Loucy (cell line): ENCODE measurements at regions not wholly inside any gene's neighbourhood (a gene's known extent, or its start where the extent isn't known, plus 50 kb on each side); places are given as distances from the start of the nearest gene placed in this dataset.

Experiments used
- H2AFZ ChIP-seq: fragments of 200-600 bp; sonication (generic); 2 replicates; pipeline ENCODE4 v1.6.0; 2016; ENCODE audit warnings: antibody characterized with exemption, mild to moderate bottlenecking, low read length, moderate library complexity
- H3F3A ChIP-seq: fragments of 200-600 bp; 2 replicates; pipeline ENCODE4 v1.6.0; 2016; ENCODE audit warnings: antibody characterized with exemption, low read depth, mild to moderate bottlenecking
- H3K27me3 ChIP-seq: fragments of 200-600 bp; sonication (generic); 2 replicates; pipeline ENCODE4 v1.6.1; 2014; ENCODE audit warnings: low read length, mild to moderate bottlenecking; ENCODE audit not compliant: insufficient read depth, poor library complexity, severe bottlenecking
- H3K36me3 ChIP-seq: fragments of 200-600 bp; sonication (generic); 2 replicates; pipeline ENCODE4 v1.6.1; 2016; ENCODE audit warnings: low read length; ENCODE audit not compliant: insufficient read depth
- H3K4me1 ChIP-seq: fragments of 200-600 bp; sonication (generic); 2 replicates; pipeline ENCODE4 v1.5.1; 2014; ENCODE audit warnings: low read length, mild to moderate bottlenecking; ENCODE audit not compliant: insufficient read depth, poor library complexity, severe bottlenecking
- H3K4me2 ChIP-seq: fragments of 200-600 bp; sonication (generic); 2 replicates; pipeline ENCODE4 v1.6.0; 2014; ENCODE audit warnings: antibody characterized with exemption, low read length, low read depth, mild to moderate bottlenecking; ENCODE audit not compliant: poor library complexity, severe bottlenecking
- H3K4me3 ChIP-seq: fragments of 200-600 bp; sonication (generic); 2 replicates; pipeline ENCODE4 v1.5.1; 2014; ENCODE audit warnings: low read length, mild to moderate bottlenecking, mixed read lengths; ENCODE audit not compliant: poor library complexity, severe bottlenecking
- H3K79me2 ChIP-seq: fragments of 200-600 bp; sonication (generic); 2 replicates; pipeline ENCODE4 v1.6.1; 2014; ENCODE audit warnings: low read length; ENCODE audit not compliant: insufficient read depth
- H3K9ac ChIP-seq: fragments of 200-600 bp; sonication (generic); 2 replicates; pipeline ENCODE4 v1.6.0; 2014; ENCODE audit warnings: mild to moderate bottlenecking, low read depth, low read length, moderate library complexity; ENCODE audit not compliant: poor library complexity, severe bottlenecking
- H3K9me2 ChIP-seq: fragments of 200-600 bp; sonication (generic); replicated peaks from 2 replicates; pipeline ENCODE4 v1.6.1; 2016; ENCODE audit warnings: low read depth, low read length, mixed read lengths
- H3K9me3 ChIP-seq: fragments of 200-600 bp; sonication (generic); 2 replicates; pipeline ENCODE4 v1.6.1; 2014; ENCODE audit warnings: mild to moderate bottlenecking, antibody characterized with exemption, low read length, low read depth; ENCODE audit not compliant: insufficient read depth
- H4K20me1 ChIP-seq: fragments of 200-600 bp; sonication (generic); 2 replicates; pipeline ENCODE4 v1.6.0; 2014; ENCODE audit warnings: antibody characterized with exemption, low read length, mild to moderate bottlenecking; ENCODE audit not compliant: insufficient read depth, poor library complexity, severe bottlenecking
- CTCF ChIP-seq: fragments of 200-600 bp; sonication (generic); conservative IDR thresholded peaks from 2 replicates; pipeline ENCODE4 v1.5.1; 2014; ENCODE audit warnings: mild to moderate bottlenecking, antibody characterized with exemption, low read length
- EZH2phosphoT487 ChIP-seq: fragments of 200-600 bp; IDR thresholded peaks from 2 replicates; pipeline ENCODE4 v1.6.1; 2018; ENCODE audit warnings: antibody characterized with exemption, mild to moderate bottlenecking, moderate library complexity, borderline replicate concordance

- no peak for TF ChIP-seq EZH2phosphoT487
- Histone ChIP-seq H3K27me3 (no peaks in the 10 kb centered on the region), H3K9ac (no peak overlapping the region), H3K4me1 (peaks cover 59% of the 10 kb centered on the region), H2AFZ (no peak overlapping the region), H4K20me1 (no peaks in the 10 kb centered on the region), H3K4me2 (peak overlapping the region; percentile 65), H3K9me3 (no peaks in the 10 kb centered on the region), H3F3A (peaks cover 11% of the 10 kb centered on the region), H3K36me3 (no peaks in the 10 kb centered on the region), H3K4me3 (no peak overlapping the region), H3K9me2 (no peaks in the 10 kb centered on the region), H3K79me2 (no peaks in the 10 kb centered on the region)
Observed at GRCh38 chr4:186934244-186934643, 210.6 kb upstream of the FAT1 start.

- TF ChIP-seq CTCF (no peak), EZH2phosphoT487 (no peak)
- Histone ChIP-seq H4K20me1 (no peaks in the 10 kb centered on the region), H3F3A (peaks cover 11% of the 10 kb centered on the region), H3K79me2 (no peaks in the 10 kb centered on the region), H2AFZ (no peak overlapping the region), H3K4me2 (peak overlapping the region; percentile 31), H3K9me2 (no peaks in the 10 kb centered on the region), H3K27me3 (no peaks in the 10 kb centered on the region), H3K4me3 (no peak overlapping the region), H3K36me3 (no peaks in the 10 kb centered on the region), H3K4me1 (peaks cover 61% of the 10 kb centered on the region), H3K9ac (no peak overlapping the region), H3K9me3 (no peaks in the 10 kb centered on the region)
Observed at GRCh38 chr4:186934841-186935443, 211.3 kb upstream of the FAT1 start.

GRCh38 chr4:186935901-186936300 lies 212.2 kb upstream of the FAT1 start:
- H3K4me2 ChIP-seq, result no peak overlapping the region
- H3K9me3 ChIP-seq, result no peaks in the 10 kb centered on the region
- H3K36me3 ChIP-seq, result no peaks in the 10 kb centered on the region
- H3K9me2 ChIP-seq, result no peaks in the 10 kb centered on the region
- H3F3A ChIP-seq, result peaks cover 11% of the 10 kb centered on the region
- no peak overlapping the region for H3K9ac ChIP-seq
- H3K27me3 ChIP-seq, result no peaks in the 10 kb centered on the region
- H3K79me2 ChIP-seq, result no peaks in the 10 kb centered on the region
- TF ChIP-seq EZH2phosphoT487 (no peak), CTCF (no peak)
- H3K4me3 ChIP-seq, result no peak overlapping the region
- H3K4me1 ChIP-seq, result peaks cover 68% of the 10 kb centered on the region
- H4K20me1 ChIP-seq, result no peaks in the 10 kb centered on the region
- H2AFZ ChIP-seq, result no peak overlapping the region
